ENCODE measurements at regions not wholly inside any gene's neighbourhood (a gene's known extent, or its start where the extent isn't known, plus 50 kb on each side); places are given as distances from the start of the nearest gene placed in this dataset.

DNA sequence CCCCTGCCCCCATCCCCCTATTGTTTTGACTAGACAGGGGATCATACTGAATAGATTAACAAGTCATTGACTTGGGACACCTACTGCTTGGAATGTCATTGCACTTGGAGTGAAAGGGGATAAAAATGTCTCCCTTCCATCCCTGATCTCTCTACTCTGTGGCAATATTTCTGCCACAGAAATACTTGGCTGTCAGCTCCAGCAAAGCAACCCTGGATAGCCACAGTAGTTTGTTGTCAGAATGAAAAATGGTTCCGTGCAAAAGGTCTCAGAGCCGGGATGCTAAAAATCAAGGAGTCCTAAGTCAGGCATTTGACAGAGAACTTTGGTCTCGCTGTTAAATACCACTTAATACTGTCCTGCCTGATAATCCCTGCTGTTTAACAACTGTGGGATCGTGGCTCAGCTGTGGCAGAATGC is 722.0 kb upstream of the SOX9 start:
- Histone ChIP-seq H3K36me3 (no peaks in the 10 kb centered on the region), H3K4me3 (no peak overlapping the region), H3K4me1 (peaks cover 8% of the 10 kb centered on the region), H3K27me3 (no peaks in the 10 kb centered on the region), H3K9me3 (no peaks in the 10 kb centered on the region), H3K27ac (no peak overlapping the region)
- WGBS = 62% methylated on average over 4 of the region's 4 CpGs
- TF ChIP-seq POLR2AphosphoS5 (IDR thresholded peaks at IDR 0.05) (no peak), POLR2A (IDR thresholded peaks at IDR 0.05) (no peak), EP300 (IDR thresholded peaks at IDR 0.05) (no peak)
- TF ChIP-seq, protein P1, sequence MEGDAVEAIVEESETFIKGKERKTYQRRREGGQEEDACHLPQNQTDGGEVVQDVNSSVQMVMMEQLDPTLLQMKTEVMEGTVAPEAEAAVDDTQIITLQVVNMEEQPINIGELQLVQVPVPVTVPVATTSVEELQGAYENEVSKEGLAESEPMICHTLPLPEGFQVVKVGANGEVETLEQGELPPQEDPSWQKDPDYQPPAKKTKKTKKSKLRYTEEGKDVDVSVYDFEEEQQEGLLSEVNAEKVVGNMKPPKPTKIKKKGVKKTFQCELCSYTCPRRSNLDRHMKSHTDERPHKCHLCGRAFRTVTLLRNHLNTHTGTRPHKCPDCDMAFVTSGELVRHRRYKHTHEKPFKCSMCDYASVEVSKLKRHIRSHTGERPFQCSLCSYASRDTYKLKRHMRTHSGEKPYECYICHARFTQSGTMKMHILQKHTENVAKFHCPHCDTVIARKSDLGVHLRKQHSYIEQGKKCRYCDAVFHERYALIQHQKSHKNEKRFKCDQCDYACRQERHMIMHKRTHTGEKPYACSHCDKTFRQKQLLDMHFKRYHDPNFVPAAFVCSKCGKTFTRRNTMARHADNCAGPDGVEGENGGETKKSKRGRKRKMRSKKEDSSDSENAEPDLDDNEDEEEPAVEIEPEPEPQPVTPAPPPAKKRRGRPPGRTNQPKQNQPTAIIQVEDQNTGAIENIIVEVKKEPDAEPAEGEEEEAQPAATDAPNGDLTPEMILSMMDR (IDR thresholded peaks at IDR 0.05) = no peak
- DNase-seq (ENCODE audit: low spot score in 2 of 2) = no peak

GRCh38 chr17:71399221-71399620 is 721.6 kb upstream of the SOX9 start:
- no peaks in the 10 kb centered on the region for H3K27me3 ChIP-seq
- H3K4me1 ChIP-seq = peaks cover 11% of the 10 kb centered on the region
- DNase-seq (ENCODE audit: low spot score in 2 of 2) = no peak
- H3K4me3 ChIP-seq = no peak overlapping the region
- no peaks in the 10 kb centered on the region for H3K36me3 ChIP-seq
- TF ChIP-seq, protein P1 (IDR thresholded peaks at IDR 0.05) = no peak
- TF ChIP-seq EP300 (IDR thresholded peaks at IDR 0.05) = no peak
- no peak for TF ChIP-seq POLR2A (IDR thresholded peaks at IDR 0.05)
- no peak for TF ChIP-seq POLR2AphosphoS5 (IDR thresholded peaks at IDR 0.05)
- no peaks in the 10 kb centered on the region for H3K9me3 ChIP-seq
- WGBS = 63% methylated on average over 3 of the region's 3 CpGs
- no peak overlapping the region for H3K27ac ChIP-seq

DNA sequence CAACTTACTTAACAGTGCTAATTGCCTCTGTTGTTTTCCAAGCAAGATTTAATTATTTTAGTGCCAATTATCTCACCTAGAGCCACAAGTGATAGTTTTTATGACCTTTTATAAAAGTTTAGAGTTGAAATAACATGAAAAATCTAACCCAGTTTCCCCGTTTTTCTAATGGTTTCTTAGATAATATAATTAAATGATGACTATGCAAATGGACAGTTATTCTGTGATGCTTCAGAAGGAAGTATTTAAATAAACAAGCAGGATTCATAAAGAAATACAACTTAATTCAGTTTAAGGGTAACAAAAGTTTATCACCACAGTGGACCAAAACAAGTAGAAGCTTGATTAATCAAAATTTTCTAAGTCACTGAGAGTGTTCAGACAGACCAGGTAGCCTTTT is 721.2 kb upstream of the SOX9 start:
- no peak for DNase-seq (ENCODE audit: low spot score in 2 of 2)
- no peak for TF ChIP-seq EP300 (IDR thresholded peaks at IDR 0.05)
- TF ChIP-seq, protein P1 (IDR thresholded peaks at IDR 0.05) = no peak
- no peak for TF ChIP-seq POLR2AphosphoS5 (IDR thresholded peaks at IDR 0.05)
- no peak for TF ChIP-seq POLR2A (IDR thresholded peaks at IDR 0.05)
- Histone ChIP-seq H3K36me3 (no peaks in the 10 kb centered on the region), H3K27me3 (no peaks in the 10 kb centered on the region), H3K4me1 (peaks cover 13% of the 10 kb centered on the region), H3K9me3 (no peaks in the 10 kb centered on the region), H3K4me3 (no peak overlapping the region), H3K27ac (no peak overlapping the region)
- WGBS = 74% methylated on average over 1 of the region's 1 CpG

- no peaks in the 10 kb centered on the region for H3K36me3 ChIP-seq
- no peaks in the 10 kb centered on the region for H3K9me3 ChIP-seq
- H3K27me3 ChIP-seq = no peaks in the 10 kb centered on the region
- no peak for DNase-seq (ENCODE audit: low spot score in 2 of 2)
- peaks cover 20% of the 10 kb centered on the region for H3K4me1 ChIP-seq
- TF ChIP-seq, protein P1 (IDR thresholded peaks at IDR 0.05) = no peak
- no peak for TF ChIP-seq EP300 (IDR thresholded peaks at IDR 0.05)
- no peak for TF ChIP-seq POLR2AphosphoS5 (IDR thresholded peaks at IDR 0.05)
- TF ChIP-seq POLR2A (IDR thresholded peaks at IDR 0.05) = no peak
- H3K27ac ChIP-seq = peak overlapping the region; percentile 39
- H3K4me3 ChIP-seq = no peak overlapping the region
- 80% methylated on average over 1 of the region's 1 CpG for WGBS
Measured at GRCh38 chr17:71402007-71402406, 718.8 kb upstream of the SOX9 start.

DNA sequence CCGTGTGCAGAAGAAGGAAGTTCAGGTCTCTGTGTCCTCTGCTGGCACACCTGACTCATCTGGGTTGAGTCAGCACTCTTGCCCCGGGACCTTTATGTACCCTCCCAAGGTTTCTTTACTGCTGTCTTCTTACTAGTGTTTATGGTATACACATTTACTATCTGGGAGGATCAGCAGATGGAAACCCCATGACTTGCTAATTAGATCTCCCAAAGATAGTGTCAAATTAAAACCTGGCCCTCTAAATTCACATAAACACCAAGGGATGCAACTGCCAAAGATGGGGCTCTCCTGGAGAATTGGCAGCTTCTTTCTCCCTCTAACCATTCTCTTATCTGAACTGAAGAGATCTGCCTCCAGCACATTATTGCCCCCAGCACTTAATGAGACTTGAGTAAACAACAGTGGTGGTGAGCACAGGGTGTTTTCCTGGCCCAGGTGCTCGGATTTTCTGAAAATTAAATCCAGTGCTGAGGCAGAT is 718.1 kb upstream of the SOX9 start:
- 37% methylated on average over 3 of the region's 3 CpGs for WGBS
- no peaks in the 10 kb centered on the region for H3K27me3 ChIP-seq
- DNase-seq (ENCODE audit: low spot score in 2 of 2) = no peak
- TF ChIP-seq POLR2AphosphoS5 (IDR thresholded peaks at IDR 0.05) = no peak
- TF ChIP-seq POLR2A (IDR thresholded peaks at IDR 0.05) = no peak
- TF ChIP-seq, protein P1 (IDR thresholded peaks at IDR 0.05) = no peak
- no peak for TF ChIP-seq EP300 (IDR thresholded peaks at IDR 0.05)
- peak overlapping the region; percentile 39 for H3K27ac ChIP-seq
- H3K9me3 ChIP-seq = no peaks in the 10 kb centered on the region
- no peaks in the 10 kb centered on the region for H3K36me3 ChIP-seq
- no peak overlapping the region for H3K4me3 ChIP-seq
- H3K4me1 ChIP-seq = peaks cover 20% of the 10 kb centered on the region
